H1 (cell line): ENCODE measurements at regions not wholly inside any gene's neighbourhood (a gene's known extent, or its start where the extent isn't known, plus 50 kb on each side); places are given as distances from the start of the nearest gene placed in this dataset.

Experiments
- CTCF ChIA-PET: fragments of 300-600 bp; sonication (Branson Sonifier 250); formaldehyde crosslinking; loops from one replicate; lab custom pipeline; 2021; ENCODE audit not compliant: partially characterized antibody; lab: Charles Lee
- POLR2A ChIA-PET: fragments of 300-600 bp; sonication (Branson Sonifier 250); formaldehyde crosslinking; loops from one replicate; lab custom pipeline; 2021; ENCODE audit warnings: inconsistent platforms; ENCODE audit not compliant: partially characterized antibody; lab: Charles Lee
- DNase-seq, 2 experiments: peaks; one replicate each; pipeline versions ENCODE4 v3.0.0 to v3.0.0-alpha.2; 2010 to 2022; ENCODE audit warnings: low spot score in 2 of 2, low read depth in 1 of 2, mixed read lengths in 1 of 2
- FAIRE-seq: peaks from 2 replicates; lab custom pipeline; 2011; peaks lifted over from hg19 to GRCh38; lab: Jason Lieb, UNC
- H2AFZ ChIP-seq: 2 replicates; pipeline ENCODE4 v1.8.1; 2012; ENCODE audit warnings: low read length, inconsistent platforms
- H2AK5ac ChIP-seq: 2 replicates; pipeline ENCODE4 v1.6.1; 2013; ENCODE audit warnings: low read depth, low read length
- H2BK120ac ChIP-seq: replicated peaks from 2 replicates; pipeline ENCODE3; 2013; ENCODE audit warnings: low read depth, low read length, inconsistent platforms
- H2BK12ac ChIP-seq: 2 replicates; pipeline ENCODE4 v1.6.1; 2013; ENCODE audit warnings: low read depth, low read length
- H2BK15ac ChIP-seq: 2 replicates; pipeline ENCODE4 v1.6.1; 2013; ENCODE audit warnings: low read length
- H2BK20ac ChIP-seq: 2 replicates; pipeline ENCODE4 v1.6.1; 2013; ENCODE audit warnings: low read length
- H2BK5ac ChIP-seq: 2 replicates; pipeline ENCODE4 v1.6.1; 2013; ENCODE audit warnings: low read depth, low read length
- H3K14ac ChIP-seq: 2 replicates; pipeline ENCODE4 v1.6.1; 2013; ENCODE audit warnings: inconsistent platforms; ENCODE audit not compliant: insufficient read length
- H3K18ac ChIP-seq: 2 replicates; pipeline ENCODE4 v1.6.1; 2013; ENCODE audit warnings: low read length; ENCODE audit errors: extremely low read depth
- H3K23ac ChIP-seq: 2 replicates; pipeline ENCODE4 v1.6.1; 2013; ENCODE audit warnings: inconsistent platforms; ENCODE audit not compliant: insufficient read length
- H3K23me2 ChIP-seq: 2 replicates; pipeline ENCODE4 v1.6.1; 2013; ENCODE audit warnings: low read depth, low read length
- H3K27ac ChIP-seq: 2 replicates; pipeline ENCODE4 v1.6.1; 2011; ENCODE audit warnings: low read depth, low read length, inconsistent platforms
- H3K27me3 ChIP-seq, 4 experiments: replicated peaks in 1 of 4; 1 replicate in 1 of 4; 2 replicates in 3 of 4; pipeline versions ENCODE4 v1.6.1 to v1.8.1; 2011 to 2013; ENCODE audit warnings: low read length in 3 of 4, mild to moderate bottlenecking in 3 of 4, inconsistent platforms in 2 of 4, mixed read lengths in 2 of 4, moderate library complexity in 1 of 4; ENCODE audit not compliant: control insufficient read depth in 3 of 4, insufficient read depth in 3 of 4; ENCODE audit errors: extremely low read depth in 1 of 4
- H3K36me3 ChIP-seq, 4 experiments: 2 replicates each; pipeline versions ENCODE4 v1.6.1 to v1.8.1; 2011 to 2013; ENCODE audit warnings: mild to moderate bottlenecking in 4 of 4, low read length in 3 of 4, moderate library complexity in 2 of 4, control low read depth in 1 of 4, inconsistent platforms in 1 of 4; ENCODE audit not compliant: insufficient read depth in 4 of 4, control insufficient read depth in 2 of 4
- H3K4ac ChIP-seq: replicated peaks from 2 replicates; pipeline ENCODE3; 2013; ENCODE audit warnings: low read length, low read depth, mixed read lengths, inconsistent platforms; ENCODE audit not compliant: insufficient read length
- H3K4me1 ChIP-seq, 4 experiments: replicated peaks in 1 of 4; 1 replicate in 1 of 4; 2 replicates in 3 of 4; pipeline versions ENCODE4 v1.6.1 to v1.8.1; 2011 to 2013; ENCODE audit warnings: low read length in 3 of 4, inconsistent platforms in 2 of 4, mixed read lengths in 1 of 4; ENCODE audit not compliant: insufficient read depth in 4 of 4, control insufficient read depth in 3 of 4
- H3K4me2 ChIP-seq, 2 experiments: 2 replicates each; pipeline versions ENCODE4 v1.6.1 to v1.8.1; 2011 to 2013; ENCODE audit warnings: low read depth in 2 of 2, low read length in 2 of 2, control low read depth in 1 of 2, inconsistent platforms in 1 of 2, mild to moderate bottlenecking in 1 of 2; ENCODE audit not compliant: insufficient read depth in 1 of 2
- H3K4me3 ChIP-seq, 4 experiments: fragments of 200-600, 300-600 bp in 1 of 4; sonication (generic), shearing (Covaris generic), sonication (Bioruptor Twin) in 1 of 4; 2 replicates each; pipeline versions ENCODE4 v1.5.1 to v1.8.1; 2011 to 2016; ENCODE audit warnings: low read length in 4 of 4, low read depth in 3 of 4, control low read depth in 2 of 4, inconsistent platforms in 2 of 4, mild to moderate bottlenecking in 2 of 4, mixed read lengths in 1 of 4, moderate library complexity in 1 of 4; ENCODE audit not compliant: insufficient read depth in 2 of 4; ENCODE audit errors: extremely low read depth in 1 of 4
- H3K56ac ChIP-seq: replicated peaks from 2 replicates; pipeline ENCODE3; 2013; ENCODE audit warnings: low read depth, mild to moderate bottlenecking, mixed read lengths, low read length, inconsistent platforms; ENCODE audit not compliant: insufficient read length
- H3K79me1 ChIP-seq: 2 replicates; pipeline ENCODE4 v1.6.1; 2013; ENCODE audit warnings: low read depth, low read length, control low read depth
- H3K79me2 ChIP-seq, 2 experiments: 2 replicates each; pipeline versions ENCODE4 v1.6.1 to v1.8.1; 2012 to 2013; ENCODE audit warnings: low read length in 2 of 2, mild to moderate bottlenecking in 2 of 2, inconsistent platforms in 1 of 2; ENCODE audit not compliant: insufficient read depth in 2 of 2, control insufficient read depth in 1 of 2
- H3K9ac ChIP-seq, 4 experiments: replicated peaks in 1 of 4; 1 replicate in 1 of 4; 2 replicates in 3 of 4; pipeline versions ENCODE4 v1.6.1 to v1.8.1; 2011 to 2013; ENCODE audit warnings: low read depth in 3 of 4, low read length in 3 of 4, control low read depth in 2 of 4, mild to moderate bottlenecking in 2 of 4, moderate library complexity in 2 of 4, inconsistent platforms in 1 of 4; ENCODE audit errors: extremely low read depth in 1 of 4
- H3K9me3 ChIP-seq, 2 experiments: 2 replicates each; pipeline versions ENCODE4 v1.6.1 to v1.8.1; 2012 to 2013; ENCODE audit warnings: mild to moderate bottlenecking in 2 of 2, moderate library complexity in 2 of 2, control low read depth in 1 of 2, inconsistent platforms in 1 of 2, low read depth in 1 of 2, low read length in 1 of 2, mixed read lengths in 1 of 2; ENCODE audit not compliant: insufficient read depth in 2 of 2
- H4K20me1 ChIP-seq, 2 experiments: replicated peaks in 1 of 2; 2 replicates each; pipeline versions ENCODE3 to v1.8.1; 2011 to 2013; ENCODE audit warnings: inconsistent platforms in 2 of 2, low read length in 2 of 2, mild to moderate bottlenecking in 1 of 2; ENCODE audit not compliant: insufficient read depth in 2 of 2, control insufficient read depth in 1 of 2
- H4K5ac ChIP-seq: 2 replicates; pipeline ENCODE4 v1.6.1; 2013; ENCODE audit warnings: low read length, low read depth, mixed read lengths, inconsistent platforms; ENCODE audit not compliant: insufficient read length
- H4K8ac ChIP-seq: 2 replicates; pipeline ENCODE4 v1.8.0; 2013; ENCODE audit warnings: mild to moderate bottlenecking, moderate library complexity, low read length, inconsistent platforms; ENCODE audit not compliant: insufficient read depth; ENCODE audit errors: extremely low read depth
- H4K91ac ChIP-seq: replicated peaks from 2 replicates; pipeline ENCODE3; 2013; ENCODE audit warnings: low read length, mixed read lengths, inconsistent platforms; ENCODE audit not compliant: insufficient read length
- EGR1 ChIP-seq: IDR thresholded peaks from 2 replicates; pipeline ENCODE4 v1.6.1; 2011; ENCODE audit warnings: low read depth, low read length, borderline replicate concordance
- HDAC2 ChIP-seq, 2 experiments: fragments of 300-600 bp in 1 of 2; sonication (generic) in 1 of 2; IDR thresholded peaks; 2 replicates each; pipeline ENCODE4 v1.6.1; 2011 to 2012; ENCODE audit warnings: low read depth in 2 of 2, low read length in 2 of 2, mild to moderate bottlenecking in 2 of 2, moderate library complexity in 2 of 2, borderline replicate concordance in 1 of 2, inconsistent platforms in 1 of 2
- KDM5A ChIP-seq: fragments of 200-600 bp; IDR thresholded peaks from 2 replicates; pipeline ENCODE4 v1.7.1; 2012; ENCODE audit warnings: mild to moderate bottlenecking, low read length, inconsistent platforms, mixed read lengths
- MAFK ChIP-seq: IDR thresholded peaks from 2 replicates; pipeline ENCODE4 v1.6.1; 2012; ENCODE audit warnings: low read depth, mild to moderate bottlenecking, improper control_type of control experiment, low read length
- NRF1 ChIP-seq: IDR thresholded peaks from 2 replicates; pipeline ENCODE4 v1.6.1; 2011; ENCODE audit warnings: mild to moderate bottlenecking, low read depth, low read length, improper control_type of control experiment
- POLR2AphosphoS5 ChIP-seq: IDR thresholded peaks from 2 replicates; pipeline ENCODE4 v1.6.1; 2011; ENCODE audit warnings: low read depth, low read length
- RXRA ChIP-seq: IDR thresholded peaks from 2 replicates; pipeline ENCODE4 v1.6.1; 2011; ENCODE audit warnings: low read depth, mild to moderate bottlenecking, low read length, moderate library complexity; ENCODE audit not compliant: insufficient read depth
- SP1 ChIP-seq: IDR thresholded peaks from 2 replicates; pipeline ENCODE4 v1.6.1; 2011; ENCODE audit warnings: low read depth, low read length
- SRF ChIP-seq: IDR thresholded peaks from 2 replicates; pipeline ENCODE4 v1.6.1; 2011; ENCODE audit warnings: mild to moderate bottlenecking, low read depth, low read length, moderate library complexity
- SUZ12 ChIP-seq: fragments of 200-600 bp; sonication (generic); IDR thresholded peaks from 2 replicates; pipeline ENCODE4 v1.6.1; 2012; ENCODE audit warnings: mild to moderate bottlenecking, inconsistent platforms, low read length, moderate library complexity, mixed read lengths
- YY1 ChIP-seq: IDR thresholded peaks from 2 replicates; pipeline ENCODE4 v1.6.1; 2011; ENCODE audit warnings: low read depth, mild to moderate bottlenecking, low read length
- WGBS, 2 experiments: shearing (Covaris generic) in 1 of 2; methylation state at CpG; one replicate each; pipeline versions ENCODE4 v1.1.6 to v1.1.7; 2013 to 2015; ENCODE audit warnings: low lambda C conversion rate in 2 of 2, mixed read lengths in 2 of 2, inconsistent platforms in 1 of 2, low coverage in 1 of 2, missing lambda C conversion rate in 1 of 2; ENCODE audit not compliant: insufficient replicate concordance in 2 of 2, insufficient coverage in 1 of 2, insufficient read length in 1 of 2; ENCODE audit errors: extremely low coverage in 1 of 2, missing lambda C conversion rate in 1 of 2; 5-methylcytosine and 5-hydroxymethylcytosine counted together
- TF ChIP-seq, protein P1 (sequence below): IDR thresholded peaks from 2 replicates; pipeline ENCODE4 v1.6.1; 2012; ENCODE audit warnings: low read length, inconsistent platforms
- TF ChIP-seq, protein P2 (sequence below): IDR thresholded peaks from 2 replicates; pipeline ENCODE4 v1.6.1; 2012; ENCODE audit warnings: inconsistent platforms

DNA sequence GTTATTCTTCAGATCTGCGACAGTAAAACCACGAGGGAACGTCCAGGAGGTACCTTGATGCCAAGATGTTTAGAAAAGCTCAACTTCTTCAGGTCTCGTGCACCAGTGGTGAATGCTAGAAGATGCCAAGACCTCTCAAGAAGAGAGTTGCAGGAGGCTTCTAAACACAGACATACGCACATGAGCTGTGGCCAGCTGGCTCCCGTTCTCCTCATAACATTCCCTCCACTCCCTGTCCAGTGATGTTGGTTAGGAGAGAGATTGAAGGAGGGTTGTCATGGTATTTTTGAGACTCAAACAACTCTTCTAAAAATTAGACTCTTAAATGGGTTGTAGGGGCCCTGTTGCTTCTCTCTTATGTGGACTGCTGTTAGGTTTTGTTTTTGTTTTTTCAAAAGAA, 184.3 kb downstream of the QDPR start:
- Histone ChIP-seq H3K23ac (no peak overlapping the region), H3K4me1 (peaks cover 0 to 7% (median 3%) of the 10 kb centered on the region in 4 experiments; a peak in 1 of 7 replicates), H3K18ac (no peak overlapping the region), H3K27ac (no peak overlapping the region), H3K4me3 (no peak overlapping the region), H2BK15ac (no peak overlapping the region), H3K9me3 (no peaks in the 10 kb centered on the region), H3K4ac (no peak overlapping the region), H3K4me2 (no peak overlapping the region), H3K56ac (no peak overlapping the region), H2AFZ (no peak overlapping the region), H4K91ac (no peak overlapping the region), H3K36me3 (no peaks in the 10 kb centered on the region), H2BK12ac (no peak overlapping the region), H2BK5ac (no peak overlapping the region), H4K20me1 (no peaks in the 10 kb centered on the region), H4K8ac (no peak overlapping the region), H3K79me2 (no peaks in the 10 kb centered on the region), H2BK120ac (no peak overlapping the region), H2BK20ac (no peak overlapping the region), H2AK5ac (no peak overlapping the region), H3K27me3 (0 out of 7 replicates have a peak, but pooled peaks cover 0 to 3% (median 0%) of the 10 kb centered on the region in 4 experiments), H3K23me2 (no peaks in the 10 kb centered on the region), H3K14ac (no peak overlapping the region), H3K9ac (no peak overlapping the region), H4K5ac (no peak overlapping the region), H3K79me1 (no peaks in the 10 kb centered on the region)
- POLR2A ChIA-PET: no interaction called here
- DNase-seq (no peak), FAIRE-seq (no peak)
- 87% methylated on average over 6 of the region's 6 CpGs; no CpG with 5 or more reads in 1 of the 2 experiments for whole genome bisulfite sequencing, 2 experiments
- CTCF ChIA-PET: interaction anchor here (0.7 to 1.8 kb wide), 2 partner anchors 19 to 563 kb away, joined by 3 to 4 read pairs; no protein-coding TSS in a partner anchor
- TF ChIP-seq NRF1 (no peak), RXRA (no peak), MAFK (no peak), EGR1 (no peak), KDM5A (no peak), SRF (no peak), YY1 (no peak), SUZ12 (no peak), SP1 (no peak), POLR2AphosphoS5 (no peak), HDAC2 (IDR thresholded peaks at IDR 0.05; ENCODE audit: borderline replicate concordance in 1 of 2, low read depth in 2 of 2, low read length in 2 of 2) (no peak)
- TF ChIP-seq, protein P1, sequence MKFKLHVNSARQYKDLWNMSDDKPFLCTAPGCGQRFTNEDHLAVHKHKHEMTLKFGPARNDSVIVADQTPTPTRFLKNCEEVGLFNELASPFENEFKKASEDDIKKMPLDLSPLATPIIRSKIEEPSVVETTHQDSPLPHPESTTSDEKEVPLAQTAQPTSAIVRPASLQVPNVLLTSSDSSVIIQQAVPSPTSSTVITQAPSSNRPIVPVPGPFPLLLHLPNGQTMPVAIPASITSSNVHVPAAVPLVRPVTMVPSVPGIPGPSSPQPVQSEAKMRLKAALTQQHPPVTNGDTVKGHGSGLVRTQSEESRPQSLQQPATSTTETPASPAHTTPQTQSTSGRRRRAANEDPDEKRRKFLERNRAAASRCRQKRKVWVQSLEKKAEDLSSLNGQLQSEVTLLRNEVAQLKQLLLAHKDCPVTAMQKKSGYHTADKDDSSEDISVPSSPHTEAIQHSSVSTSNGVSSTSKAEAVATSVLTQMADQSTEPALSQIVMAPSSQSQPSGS: no peak
- TF ChIP-seq, protein P2, sequence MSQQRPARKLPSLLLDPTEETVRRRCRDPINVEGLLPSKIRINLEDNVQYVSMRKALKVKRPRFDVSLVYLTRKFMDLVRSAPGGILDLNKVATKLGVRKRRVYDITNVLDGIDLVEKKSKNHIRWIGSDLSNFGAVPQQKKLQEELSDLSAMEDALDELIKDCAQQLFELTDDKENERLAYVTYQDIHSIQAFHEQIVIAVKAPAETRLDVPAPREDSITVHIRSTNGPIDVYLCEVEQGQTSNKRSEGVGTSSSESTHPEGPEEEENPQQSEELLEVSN: no peak
